A549 (cell line): ENCODE measurements at regions not wholly inside any gene's neighbourhood (a gene's known extent, or its start where the extent isn't known, plus 50 kb on each side); places are given as distances from the start of the nearest gene placed in this dataset.
A peak's percentile ranks its signal among the peaks of the same experiment; 100 is the strongest.

ENCODE experiments used
- ATAC-seq, 2 experiments: fragments of 200-7000 bp in 1 of 2; fragments of >200 bp in 1 of 2; cut with Nextera tagmentation in 1 of 2; cut with Tn5 transposase in 1 of 2; 3 replicates each; pipeline versions ENCODE4 v1.8.0 to v1.9.1; 2018 to 2020; ENCODE audit warnings: mild to moderate bottlenecking in 1 of 2, moderate library complexity in 1 of 2
- CTCF ChIA-PET: fragments of 300-600 bp; sonication (Branson Sonifier 250); formaldehyde crosslinking; extraction: SDS; loops from one replicate; lab custom pipeline; 2021; ENCODE audit warnings: antibody characterized with exemption, inconsistent platforms; lab: Yijun Ruan, JAX
- POLR2A ChIA-PET: fragments of 350-600 bp; formaldehyde crosslinking; extraction: SDS; loops from one replicate; lab custom pipeline; 2021; ENCODE audit warnings: antibody characterized with exemption, inconsistent platforms; lab: Yijun Ruan, JAX
- DNase-seq, 2 experiments: peaks; one replicate each; pipeline versions ENCODE4 v3.0.0 to v3.0.0-alpha.2; 2011 to 2016; ENCODE audit warnings: low read depth in 1 of 2, low spot score in 1 of 2
- FAIRE-seq: peaks from 2 replicates; lab custom pipeline; 2011; peaks lifted over from hg19 to GRCh38; lab: Jason Lieb, UNC
- H3K27ac ChIP-seq, 2 experiments: fragments of >200 bp; sonication (Bioruptor Twin); formaldehyde crosslinking; 3 replicates each; pipeline ENCODE4 v1.5.1; 2016 to 2017
- H3K4me1 ChIP-seq: fragments of >200 bp; sonication (Bioruptor Twin); formaldehyde crosslinking; 3 replicates; pipeline ENCODE4 v1.6.1; 2016
- H3K4me2 ChIP-seq: fragments of >200 bp; sonication (Bioruptor Twin); formaldehyde crosslinking; 3 replicates; pipeline ENCODE4 v1.6.1; 2016
- H3K4me3 ChIP-seq: fragments of >200 bp; sonication (Bioruptor Twin); formaldehyde crosslinking; 3 replicates; pipeline ENCODE4 v1.5.1; 2016
- H3K9me3 ChIP-seq: fragments of >200 bp; sonication (Bioruptor Twin); formaldehyde crosslinking; 3 replicates; pipeline ENCODE4 v1.6.1; 2016
- ATOH8 ChIP-seq: fragments of 250-450 bp; sonication (Bioruptor Pico); IDR thresholded peaks from 2 replicates; pipeline ENCODE4 v1.5.0; 2020; ENCODE audit warnings: low read depth, mild to moderate bottlenecking, moderate library complexity
- BCL3 ChIP-seq: fragments of >200 bp; sonication (Bioruptor Twin); formaldehyde crosslinking; IDR thresholded peaks from 3 replicates; pipeline ENCODE4 v1.6.1; 2016
- CEBPB ChIP-seq, 2 experiments: fragments of >200 bp in 1 of 2; sonication (Bioruptor Twin) in 1 of 2; formaldehyde crosslinking in 1 of 2; IDR thresholded peaks; 2 replicates each; pipeline ENCODE4 v1.6.1; 2012 to 2016
- EHF ChIP-seq: fragments of 250-450 bp; sonication (Bioruptor Pico); IDR thresholded peaks from 2 replicates; pipeline ENCODE4 v1.5.0; 2020; ENCODE audit warnings: mild to moderate bottlenecking
- EP300 ChIP-seq, 2 experiments: fragments of >200 bp; sonication (Bioruptor Twin); formaldehyde crosslinking; IDR thresholded peaks; 2 replicates in 1 of 2; 3 replicates in 1 of 2; pipeline ENCODE4 v1.6.1; 2016 to 2017
- ESRRA ChIP-seq: fragments of 150-350 bp; IDR thresholded peaks from 2 replicates; pipeline ENCODE4 v1.6.1; 2014; ENCODE audit warnings: mild to moderate bottlenecking, low read length, borderline replicate concordance
- FOSB ChIP-seq: fragments of 250-450 bp; sonication (Bioruptor Pico); IDR thresholded peaks from 2 replicates; pipeline ENCODE4 v1.5.0; 2020; ENCODE audit warnings: mild to moderate bottlenecking, moderate library complexity
- FOXS1 ChIP-seq: fragments of 250-450 bp; sonication (Bioruptor Pico); IDR thresholded peaks from 2 replicates; pipeline ENCODE4 v1.5.0; 2020; ENCODE audit warnings: mild to moderate bottlenecking, moderate library complexity
- HOXA7 ChIP-seq: fragments of 250-450 bp; sonication (Bioruptor Pico); IDR thresholded peaks from 2 replicates; pipeline ENCODE4 v1.5.0; 2020; ENCODE audit warnings: mild to moderate bottlenecking, moderate library complexity
- HOXB5 ChIP-seq: fragments of 250-450 bp; sonication (Bioruptor Pico); IDR thresholded peaks from 2 replicates; pipeline ENCODE4 v1.5.0; 2020; ENCODE audit warnings: mild to moderate bottlenecking, moderate library complexity
- MAFK ChIP-seq: fragments of 450-650 bp; IDR thresholded peaks from 2 replicates; pipeline ENCODE4 v1.6.1; 2014; ENCODE audit not compliant: partially characterized antibody
- MAX ChIP-seq: IDR thresholded peaks from 2 replicates; pipeline ENCODE4 v1.6.1; 2012
- NFE2L2 ChIP-seq: fragments of 150-350 bp; conservative IDR thresholded peaks from 2 replicates; pipeline ENCODE4 v1.6.1; 2014; ENCODE audit warnings: low read length
- POLR2A ChIP-seq: IDR thresholded peaks from 2 replicates; pipeline ENCODE4 v1.6.1; 2012; ENCODE audit warnings: mild to moderate bottlenecking, low read length
- RCOR1 ChIP-seq: fragments of 150-350 bp; IDR thresholded peaks from 2 replicates; pipeline ENCODE4 v1.6.1; 2014; ENCODE audit warnings: antibody characterized with exemption, low read length, low read depth
- SMC3 ChIP-seq: fragments of >200 bp; sonication (Bioruptor Twin); formaldehyde crosslinking; IDR thresholded peaks from 3 replicates; pipeline ENCODE4 v1.6.1; 2018; ENCODE audit warnings: inconsistent platforms
- TFCP2L1 ChIP-seq: fragments of 250-450 bp; sonication (Bioruptor Pico); IDR thresholded peaks from 2 replicates; pipeline ENCODE4 v1.5.0; 2021; ENCODE audit warnings: mild to moderate bottlenecking
- ZFP36 ChIP-seq: fragments of 450-650 bp; IDR thresholded peaks from 2 replicates; pipeline ENCODE4 v1.6.1; 2014; ENCODE audit warnings: borderline replicate concordance; ENCODE audit not compliant: partially characterized antibody
- ZSCAN20 ChIP-seq: fragments of 250-450 bp; sonication (Bioruptor Pico); IDR thresholded peaks from 2 replicates; pipeline ENCODE4 v1.8.0; 2022; ENCODE audit warnings: mild to moderate bottlenecking, moderate library complexity
- WGBS: methylation state at CpG from one replicate; pipeline ENCODE4 v1.1.6; 2017; ENCODE audit errors: missing lambda C conversion rate; 5-methylcytosine and 5-hydroxymethylcytosine counted together
- TF ChIP-seq, protein P1 (sequence below): fragments of >200 bp; sonication (Bioruptor Twin); formaldehyde crosslinking; IDR thresholded peaks from 3 replicates; pipeline ENCODE4 v1.5.1; 2016
- TF ChIP-seq, protein P2 (sequence below): fragments of >200 bp; sonication (Bioruptor Twin); formaldehyde crosslinking; IDR thresholded peaks from 2 replicates; pipeline ENCODE4 v1.6.1; 2016

GRCh38 chr5:163613150-163613442, 107.7 kb downstream of the MAT2B start:
- 34% methylated on average over 4 of the region's 4 CpGs for WGBS
- no peak for ATAC-seq
- no peak overlapping the region for H3K27ac ChIP-seq
- TF ChIP-seq ATOH8: no peak
- no peak for TF ChIP-seq TFCP2L1 (CRISPR knock-in tag)
- TF ChIP-seq RCOR1: no peak
- TF ChIP-seq, protein P1, sequence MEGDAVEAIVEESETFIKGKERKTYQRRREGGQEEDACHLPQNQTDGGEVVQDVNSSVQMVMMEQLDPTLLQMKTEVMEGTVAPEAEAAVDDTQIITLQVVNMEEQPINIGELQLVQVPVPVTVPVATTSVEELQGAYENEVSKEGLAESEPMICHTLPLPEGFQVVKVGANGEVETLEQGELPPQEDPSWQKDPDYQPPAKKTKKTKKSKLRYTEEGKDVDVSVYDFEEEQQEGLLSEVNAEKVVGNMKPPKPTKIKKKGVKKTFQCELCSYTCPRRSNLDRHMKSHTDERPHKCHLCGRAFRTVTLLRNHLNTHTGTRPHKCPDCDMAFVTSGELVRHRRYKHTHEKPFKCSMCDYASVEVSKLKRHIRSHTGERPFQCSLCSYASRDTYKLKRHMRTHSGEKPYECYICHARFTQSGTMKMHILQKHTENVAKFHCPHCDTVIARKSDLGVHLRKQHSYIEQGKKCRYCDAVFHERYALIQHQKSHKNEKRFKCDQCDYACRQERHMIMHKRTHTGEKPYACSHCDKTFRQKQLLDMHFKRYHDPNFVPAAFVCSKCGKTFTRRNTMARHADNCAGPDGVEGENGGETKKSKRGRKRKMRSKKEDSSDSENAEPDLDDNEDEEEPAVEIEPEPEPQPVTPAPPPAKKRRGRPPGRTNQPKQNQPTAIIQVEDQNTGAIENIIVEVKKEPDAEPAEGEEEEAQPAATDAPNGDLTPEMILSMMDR: no peak
- no peak for TF ChIP-seq ZFP36
- no peak for TF ChIP-seq POLR2A
- TF ChIP-seq SMC3: no peak
- TF ChIP-seq HOXA7: no peak
- no peak for TF ChIP-seq FOSB (CRISPR knock-in tag)
- no peak for TF ChIP-seq FOXS1 (CRISPR knock-in tag)
- TF ChIP-seq CEBPB (IDR thresholded peaks at IDR 0.05): no peak
- no peak for TF ChIP-seq BCL3
- H3K4me2 ChIP-seq: no peak overlapping the region
- POLR2A ChIA-PET: no interaction called here
- CTCF ChIA-PET: no interaction called here
- H3K9me3 ChIP-seq: no peaks in the 10 kb centered on the region
- FAIRE-seq: no peak
- no peaks in the 10 kb centered on the region for H3K4me1 ChIP-seq
- no peak overlapping the region for H3K4me3 ChIP-seq
- DNase-seq: no peak

DNA sequence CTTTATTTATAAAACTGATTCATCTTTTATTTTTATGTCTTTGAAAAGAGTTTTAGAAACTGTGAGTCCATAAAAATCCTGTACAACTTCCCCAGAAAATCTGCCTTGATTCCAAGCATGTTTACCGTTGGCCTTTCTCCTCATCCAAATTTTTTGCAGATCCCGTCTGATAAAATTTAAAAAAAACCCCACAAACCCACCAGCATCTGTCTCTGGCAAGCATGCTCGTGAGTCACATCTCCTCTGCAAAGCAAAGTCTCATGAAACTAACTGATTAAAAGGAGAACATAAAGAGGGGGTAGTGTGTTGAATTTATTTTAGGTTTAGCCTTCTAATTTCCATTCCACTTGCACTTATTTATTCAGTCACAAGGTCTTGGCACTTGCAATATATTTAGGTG, 109.4 kb downstream of the MAT2B start:
- Histone ChIP-seq H3K27ac (no peak overlapping the region), H3K4me2 (no peak overlapping the region), H3K9me3 (no peaks in the 10 kb centered on the region)
- FAIRE-seq: no peak
- CTCF ChIA-PET: no interaction called here
- DNase-seq: no peak
- TF ChIP-seq NFE2L2: no peak
- no peak for TF ChIP-seq EP300 (IDR thresholded peaks at IDR 0.05)
- no peak for TF ChIP-seq ZSCAN20 (CRISPR knock-in tag)
- no peak for TF ChIP-seq EHF (CRISPR knock-in tag)
- no peak for TF ChIP-seq ESRRA
- TF ChIP-seq, protein P2, sequence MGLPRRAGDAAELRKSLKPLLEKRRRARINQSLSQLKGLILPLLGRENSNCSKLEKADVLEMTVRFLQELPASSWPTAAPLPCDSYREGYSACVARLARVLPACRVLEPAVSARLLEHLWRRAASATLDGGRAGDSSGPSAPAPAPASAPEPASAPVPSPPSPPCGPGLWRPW: no peak
- TF ChIP-seq MAX: no peak
- TF ChIP-seq HOXA7: no peak
- TF ChIP-seq HOXB5 (CRISPR knock-in tag): no peak
- TF ChIP-seq, all 56 proteins: peak for 0
- no peak for ATAC-seq
- POLR2A ChIA-PET: no interaction called here
- Histone ChIP-seq H3K4me3 (no peak overlapping the region), H3K4me1 (no peaks in the 10 kb centered on the region)
- WGBS: 3% methylated on average over 3 of the region's 3 CpGs

GRCh38 chr5:163619273-163619934, 114.0 kb downstream of the MAT2B start:
- Histone ChIP-seq H3K27ac (no peak overlapping the region), H3K4me2 (no peak overlapping the region), H3K4me1 (no peaks in the 10 kb centered on the region), H3K4me3 (no peak overlapping the region), H3K9me3 (no peaks in the 10 kb centered on the region)
- FAIRE-seq (no peak), DNase-seq (no peak), ATAC-seq (no peak)
- 5% methylated on average over 3 of the region's 3 CpGs for WGBS
- CTCF ChIA-PET: no interaction called here
- POLR2A ChIA-PET: no interaction called here
- peak; percentile 34 for TF ChIP-seq MAFK
- no peak for TF ChIP-seq EP300 (IDR thresholded peaks at IDR 0.05)
